SK-N-SH (cell line): ENCODE measurements at regions not wholly inside any gene's neighbourhood (a gene's known extent, or its start where the extent isn't known, plus 50 kb on each side); places are given as distances from the start of the nearest gene placed in this dataset.

Experiments used
- CHD2 ChIP-seq: fragments of 150-350 bp; IDR thresholded peaks from 2 replicates; pipeline ENCODE4 v1.6.1; 2018; ENCODE audit warnings: low read length; ENCODE audit not compliant: partially characterized antibody
- POLR2AphosphoS5 ChIP-seq: IDR thresholded peaks from 2 replicates; pipeline ENCODE4 v1.6.1; 2012; ENCODE audit warnings: low read depth, low read length
- TEAD4 ChIP-seq: IDR thresholded peaks from 2 replicates; pipeline ENCODE4 v1.4.0; 2012; ENCODE audit warnings: mild to moderate bottlenecking, borderline replicate concordance; ENCODE audit not compliant: insufficient read depth

- TF ChIP-seq CHD2 (no peak), TEAD4 (no peak), POLR2AphosphoS5 (no peak)
These were observed 129.0 kb upstream of the ALDH1B1 start for GRCh38 chr9:38263532-38263931.
